HL-60 (cell line): ENCODE measurements at regions not wholly inside any gene's neighbourhood (a gene's known extent, or its start where the extent isn't known, plus 50 kb on each side); places are given as distances from the start of the nearest gene placed in this dataset.

Experiments
- CTCF ChIP-seq: IDR thresholded peaks from one replicate; pipeline ENCODE4 v1.5.1; 2011; ENCODE audit warnings: low read length, control low read depth, inconsistent platforms; ENCODE audit not compliant: insufficient read depth
- SPI1 ChIP-seq: IDR thresholded peaks from 2 replicates; pipeline ENCODE4 v1.6.1; 2012; ENCODE audit warnings: low read depth, mild to moderate bottlenecking, borderline replicate concordance

- TF ChIP-seq CTCF (no peak), SPI1 (no peak)
Observed at GRCh38 chr18:57927511-57927910, 116.5 kb upstream of the NEDD4L start.
